ENCODE measurements at regions not wholly inside any gene's neighbourhood (a gene's known extent, or its start where the extent isn't known, plus 50 kb on each side); places are given as distances from the start of the nearest gene placed in this dataset.
"Not testable (repeated sequence)": the region's sequence is repeated elsewhere in the genome, so short reads cannot be mapped to it uniquely, and the experiment has no call there.

DNA sequence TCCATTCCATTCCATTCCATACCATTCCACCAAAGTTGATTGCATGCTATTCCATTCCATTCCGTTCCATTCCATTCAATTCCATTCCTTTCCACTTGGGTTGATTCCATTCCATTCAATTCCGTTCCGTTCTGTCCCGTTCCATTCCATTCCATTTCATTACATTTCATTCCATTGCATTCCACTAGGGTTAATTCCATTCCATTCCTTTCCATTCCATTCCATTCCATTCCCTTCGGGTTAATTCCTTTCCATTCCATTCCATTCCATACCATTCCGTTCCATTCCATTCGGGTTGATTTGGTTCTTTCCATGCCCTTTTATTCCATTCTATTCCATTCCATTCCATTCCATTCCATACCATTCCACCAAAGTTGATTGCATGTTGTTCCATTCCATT is 131.9 kb downstream of the CWH43 start:
- H3K27me3 ChIP-seq; H3K36me3 ChIP-seq; H3K4me1 ChIP-seq (ENCODE audit: control insufficient read depth in 1 of 2, insufficient read depth in 1 of 2, low read depth in 1 of 2, low read length in 1 of 2); H3K4me3 ChIP-seq (ENCODE audit: low read depth in 1 of 2, low read length in 1 of 2); H3K27ac ChIP-seq: not testable (repeated sequence)
- peaks cover 45% of the 10 kb centered on the region for H3K9me3 ChIP-seq

DNA sequence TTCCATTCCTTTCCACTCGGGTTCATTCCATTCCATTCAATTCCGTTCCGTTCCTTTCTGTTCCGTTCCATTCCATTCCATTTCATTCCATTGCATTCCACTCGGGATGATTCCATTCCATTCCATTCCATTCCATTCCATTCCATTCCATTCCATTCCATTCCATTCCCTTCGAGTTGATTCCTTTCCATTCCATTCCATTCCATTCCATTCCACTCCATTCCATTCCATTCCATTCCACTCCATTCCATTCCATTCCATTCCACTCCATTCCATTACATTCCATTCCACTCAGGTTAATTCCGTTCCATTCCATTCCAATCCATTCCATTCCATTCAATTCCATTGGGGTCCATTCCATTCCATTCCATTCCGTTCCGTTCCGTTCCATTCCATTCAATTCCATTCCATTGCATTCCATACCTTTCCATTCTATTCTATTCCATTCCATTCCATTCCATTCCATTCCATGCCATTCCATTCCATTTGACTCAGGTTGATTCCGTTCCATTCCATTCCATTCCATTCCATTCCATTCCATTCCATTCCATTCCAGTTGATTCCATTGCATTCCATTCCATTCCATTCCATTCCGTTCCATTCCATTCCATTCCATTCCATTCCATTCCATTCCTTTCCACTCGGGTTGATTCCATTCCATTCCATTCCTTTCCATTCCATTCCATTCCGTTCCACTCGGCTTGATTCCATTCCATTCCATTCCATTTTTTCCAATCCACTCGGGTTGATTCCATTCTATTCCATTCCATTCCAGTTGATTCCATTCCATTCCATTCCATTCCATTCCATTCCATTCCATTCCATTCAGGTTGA is 132.5 kb downstream of the CWH43 start:
- not testable (repeated sequence) for H3K4me3 ChIP-seq (ENCODE audit: low read depth in 1 of 2, low read length in 1 of 2); H3K27ac ChIP-seq; H3K4me1 ChIP-seq (ENCODE audit: control insufficient read depth in 1 of 2, insufficient read depth in 1 of 2, low read depth in 1 of 2, low read length in 1 of 2); H3K36me3 ChIP-seq; H3K27me3 ChIP-seq
- H3K9me3 ChIP-seq = peaks cover 45% of the 10 kb centered on the region

DNA sequence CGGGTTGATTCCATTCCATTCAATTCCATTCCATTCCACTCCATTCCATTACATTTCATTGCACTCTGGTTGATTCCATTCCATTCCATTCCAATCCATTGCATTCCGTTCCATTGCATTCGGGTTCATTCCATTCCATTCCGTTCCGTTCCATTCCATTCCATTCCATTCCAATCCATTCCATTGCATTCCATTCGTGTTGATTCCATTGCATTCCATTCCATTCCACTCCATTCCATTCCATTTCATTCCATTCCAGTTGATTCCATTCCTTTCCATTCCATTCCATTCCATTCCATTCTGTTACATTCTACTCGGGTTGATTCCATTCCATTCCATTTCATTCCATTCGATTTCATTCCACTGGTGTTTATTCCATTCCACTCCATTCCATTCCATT is 133.3 kb downstream of the CWH43 start:
- H3K4me1 ChIP-seq (ENCODE audit: control insufficient read depth in 1 of 2, insufficient read depth in 1 of 2, low read depth in 1 of 2, low read length in 1 of 2); H3K4me3 ChIP-seq (ENCODE audit: low read depth in 1 of 2, low read length in 1 of 2); H3K36me3 ChIP-seq; H3K27me3 ChIP-seq; H3K27ac ChIP-seq: not testable (repeated sequence)
- peaks cover 44% of the 10 kb centered on the region for H3K9me3 ChIP-seq

DNA sequence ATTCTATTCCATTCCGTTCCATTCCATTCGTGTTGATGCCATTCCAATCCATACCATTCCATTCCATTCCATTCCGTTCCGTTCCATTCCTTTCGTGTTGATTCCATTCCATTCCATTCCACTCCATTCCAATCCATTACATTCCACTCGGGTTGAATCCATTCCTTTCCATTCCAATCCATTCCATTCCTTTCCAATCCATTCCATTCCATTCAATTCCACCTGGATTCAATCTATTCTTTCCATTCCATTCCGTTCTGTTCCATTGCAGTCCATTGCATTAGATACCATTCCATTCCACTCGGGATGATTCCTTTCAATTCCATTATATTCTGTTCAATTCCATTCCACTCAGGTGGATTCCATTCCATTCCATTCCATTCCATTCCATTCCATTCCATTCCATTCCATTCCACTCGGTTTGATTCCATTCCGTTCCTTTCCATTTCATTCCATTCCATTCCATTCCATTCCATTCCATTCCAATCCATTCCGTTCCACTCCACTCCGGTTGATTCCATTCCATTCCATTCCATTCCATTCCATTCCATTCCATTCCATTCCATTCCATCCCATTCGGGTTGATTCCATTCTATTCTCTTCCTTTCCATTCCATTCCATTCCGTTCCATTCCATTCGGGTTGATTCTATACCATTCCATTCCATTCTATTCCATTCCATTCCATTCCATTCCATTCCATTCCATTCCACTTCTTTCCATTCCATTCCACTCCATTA is 134.1 kb downstream of the CWH43 start:
- not testable (repeated sequence) for H3K36me3 ChIP-seq; H3K4me3 ChIP-seq (ENCODE audit: low read depth in 1 of 2, low read length in 1 of 2); H3K27me3 ChIP-seq; H3K4me1 ChIP-seq (ENCODE audit: control insufficient read depth in 1 of 2, insufficient read depth in 1 of 2, low read depth in 1 of 2, low read length in 1 of 2); H3K27ac ChIP-seq
- peaks cover 35% of the 10 kb centered on the region for H3K9me3 ChIP-seq

DNA sequence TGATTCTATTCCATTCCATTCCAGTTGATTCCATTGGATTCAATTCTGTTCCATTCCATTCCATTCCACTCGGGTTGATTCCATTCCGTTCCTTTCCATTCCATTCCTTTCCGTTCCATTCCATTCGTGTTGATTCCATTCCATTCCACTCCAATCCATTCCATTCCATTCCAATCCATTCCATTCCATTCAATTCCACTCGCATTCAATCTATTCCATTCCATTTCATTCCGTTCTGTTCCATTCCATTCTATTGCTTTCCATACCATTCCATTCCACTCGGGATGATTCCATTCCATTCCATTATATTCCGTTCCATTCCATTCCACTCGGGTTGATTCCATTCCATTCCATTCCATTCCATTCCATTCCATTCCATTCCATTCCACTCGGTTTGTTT is 134.7 kb downstream of the CWH43 start:
- not testable (repeated sequence) for H3K27me3 ChIP-seq; H3K36me3 ChIP-seq; H3K4me1 ChIP-seq (ENCODE audit: control insufficient read depth in 1 of 2, insufficient read depth in 1 of 2, low read depth in 1 of 2, low read length in 1 of 2); H3K4me3 ChIP-seq (ENCODE audit: low read depth in 1 of 2, low read length in 1 of 2); H3K27ac ChIP-seq
- H3K9me3 ChIP-seq = peaks cover 30% of the 10 kb centered on the region

DNA sequence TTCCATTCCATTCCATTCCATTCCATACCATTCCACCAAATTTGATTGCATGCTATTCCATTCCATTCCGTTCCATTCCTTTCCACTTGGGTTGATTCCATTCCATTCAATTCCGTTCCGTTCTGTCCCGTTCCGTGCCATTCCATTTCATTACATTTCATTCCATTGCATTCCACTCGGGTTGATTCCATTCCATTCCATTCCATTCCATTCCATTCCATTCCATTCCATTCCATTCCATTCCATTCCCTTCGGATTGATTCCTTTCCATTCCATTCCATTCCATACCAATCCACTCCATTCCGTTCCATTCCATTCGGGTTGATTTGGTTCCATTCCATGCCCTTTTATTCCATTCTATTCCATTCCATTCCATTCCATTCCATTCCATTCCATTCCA is 140.4 kb downstream of the CWH43 start:
- H3K27ac ChIP-seq; H3K4me3 ChIP-seq (ENCODE audit: low read depth in 1 of 2, low read length in 1 of 2); H3K36me3 ChIP-seq; H3K27me3 ChIP-seq; H3K4me1 ChIP-seq (ENCODE audit: control insufficient read depth in 1 of 2, insufficient read depth in 1 of 2, low read depth in 1 of 2, low read length in 1 of 2); H3K9me3 ChIP-seq: not testable (repeated sequence)

DNA sequence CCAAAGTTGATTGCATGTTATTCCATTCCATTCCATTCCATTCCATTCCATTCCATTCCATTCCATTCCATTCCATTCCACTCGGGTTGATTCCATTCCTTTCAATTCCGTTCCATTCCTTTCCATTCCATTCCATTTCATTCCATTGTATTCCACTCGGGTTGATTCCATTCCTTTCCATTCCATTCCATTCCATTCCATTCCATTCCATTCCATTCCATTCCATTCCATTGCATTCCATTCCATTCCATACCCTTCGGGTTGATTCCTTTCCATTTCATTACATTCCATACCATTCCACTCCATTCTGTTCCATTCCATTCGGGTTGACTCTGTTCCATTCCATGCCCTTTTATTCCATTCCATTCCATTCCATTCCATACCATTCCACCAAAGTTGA is 140.8 kb downstream of the CWH43 start:
- H3K27me3 ChIP-seq; H3K4me3 ChIP-seq (ENCODE audit: low read depth in 1 of 2, low read length in 1 of 2); H3K27ac ChIP-seq: not testable (repeated sequence)

DNA sequence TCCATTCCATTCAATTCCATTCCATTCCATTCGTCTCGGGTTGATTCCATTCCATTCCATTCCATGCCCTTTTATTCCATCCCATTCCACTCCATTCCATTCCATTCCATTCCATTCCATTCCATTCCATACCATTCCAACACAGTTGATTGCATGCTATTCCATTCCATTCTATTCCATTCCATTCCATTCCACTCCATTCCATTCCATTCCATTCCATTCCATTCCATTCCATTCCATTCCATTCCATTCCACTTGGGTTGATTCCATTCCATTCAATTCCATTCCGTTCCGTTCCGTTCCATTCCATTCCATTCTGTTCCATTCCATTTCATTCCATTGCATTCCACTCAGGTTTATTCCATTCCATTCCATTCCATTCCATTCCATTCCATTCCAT is 143.3 kb downstream of the CWH43 start:
- not testable (repeated sequence) for H3K27ac ChIP-seq; H3K4me3 ChIP-seq (ENCODE audit: low read depth in 1 of 2, low read length in 1 of 2); H3K9me3 ChIP-seq; H3K36me3 ChIP-seq; H3K4me1 ChIP-seq (ENCODE audit: control insufficient read depth in 1 of 2, insufficient read depth in 1 of 2, low read depth in 1 of 2, low read length in 1 of 2); H3K27me3 ChIP-seq

More for the DNA sequence above, 140.8 kb downstream of the CWH43 start:
- not testable (repeated sequence) for H3K36me3 ChIP-seq; H3K9me3 ChIP-seq; H3K4me1 ChIP-seq (ENCODE audit: control insufficient read depth in 1 of 2, insufficient read depth in 1 of 2, low read depth in 1 of 2, low read length in 1 of 2)

DNA sequence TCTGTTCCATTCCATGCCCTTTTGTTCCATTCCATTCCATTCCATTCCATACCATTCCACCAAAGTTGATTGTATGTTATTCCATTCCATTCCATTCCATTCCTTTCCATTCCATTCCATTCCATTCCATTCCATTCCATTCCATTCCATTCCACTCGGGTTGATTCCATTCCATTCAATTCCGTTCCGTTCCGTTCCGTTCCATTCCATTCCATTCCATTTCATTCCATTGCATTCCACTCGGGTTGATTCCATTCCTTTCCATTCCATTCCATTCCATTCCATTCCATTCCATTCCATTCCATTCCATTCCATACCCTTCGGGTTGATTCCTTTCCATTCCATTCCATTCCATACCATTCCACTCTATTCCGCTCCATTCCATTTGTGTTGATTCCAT is 143.8 kb downstream of the CWH43 start:
- H3K4me3 ChIP-seq (ENCODE audit: low read depth in 1 of 2, low read length in 1 of 2); H3K27me3 ChIP-seq; H3K27ac ChIP-seq; H3K4me1 ChIP-seq (ENCODE audit: control insufficient read depth in 1 of 2, insufficient read depth in 1 of 2, low read depth in 1 of 2, low read length in 1 of 2); H3K9me3 ChIP-seq; H3K36me3 ChIP-seq: not testable (repeated sequence)

DNA sequence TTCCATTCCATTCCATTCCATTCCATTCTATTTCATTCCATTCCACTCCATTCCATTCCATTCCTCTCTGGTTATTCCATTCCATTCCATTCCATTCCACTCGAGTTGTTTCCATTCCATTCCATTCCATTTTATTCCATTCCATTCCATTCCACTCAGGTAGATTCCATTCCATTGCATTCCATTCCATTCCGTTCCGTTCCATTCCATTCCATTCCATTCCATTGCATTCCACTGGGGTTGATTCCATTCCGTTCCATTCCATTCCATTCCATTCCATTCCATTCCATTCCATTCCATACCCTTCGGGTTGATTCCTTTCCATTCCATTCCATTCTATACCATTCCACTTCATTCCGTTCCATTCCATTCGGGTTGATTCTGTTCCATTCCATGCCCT is 144.6 kb downstream of the CWH43 start:
- not testable (repeated sequence) for H3K9me3 ChIP-seq; H3K4me3 ChIP-seq (ENCODE audit: low read depth in 1 of 2, low read length in 1 of 2); H3K36me3 ChIP-seq; H3K4me1 ChIP-seq (ENCODE audit: control insufficient read depth in 1 of 2, insufficient read depth in 1 of 2, low read depth in 1 of 2, low read length in 1 of 2); H3K27ac ChIP-seq; H3K27me3 ChIP-seq

DNA sequence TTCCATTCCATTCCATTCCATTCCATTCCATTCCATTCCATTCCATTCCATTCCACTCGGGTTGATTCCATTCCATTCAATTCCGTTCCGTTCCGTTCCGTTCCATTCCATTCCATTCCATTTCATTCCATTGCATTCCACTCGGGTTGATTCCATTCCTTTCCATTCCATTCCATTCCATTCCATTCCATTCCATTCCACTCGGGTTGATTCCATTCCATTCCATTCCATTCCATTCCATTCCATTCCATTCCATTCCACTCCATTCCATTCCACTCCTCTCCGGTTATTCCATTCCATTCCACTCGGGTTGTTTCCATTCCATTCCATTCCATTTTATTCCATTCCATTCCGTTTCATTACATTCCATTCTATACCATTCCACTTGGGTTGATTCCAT is 151.0 kb downstream of the CWH43 start:
- not testable (repeated sequence) for H3K27me3 ChIP-seq; H3K36me3 ChIP-seq; H3K4me1 ChIP-seq (ENCODE audit: control insufficient read depth in 1 of 2, insufficient read depth in 1 of 2, low read depth in 1 of 2, low read length in 1 of 2); H3K27ac ChIP-seq; H3K4me3 ChIP-seq (ENCODE audit: low read depth in 1 of 2, low read length in 1 of 2); H3K9me3 ChIP-seq

DNA sequence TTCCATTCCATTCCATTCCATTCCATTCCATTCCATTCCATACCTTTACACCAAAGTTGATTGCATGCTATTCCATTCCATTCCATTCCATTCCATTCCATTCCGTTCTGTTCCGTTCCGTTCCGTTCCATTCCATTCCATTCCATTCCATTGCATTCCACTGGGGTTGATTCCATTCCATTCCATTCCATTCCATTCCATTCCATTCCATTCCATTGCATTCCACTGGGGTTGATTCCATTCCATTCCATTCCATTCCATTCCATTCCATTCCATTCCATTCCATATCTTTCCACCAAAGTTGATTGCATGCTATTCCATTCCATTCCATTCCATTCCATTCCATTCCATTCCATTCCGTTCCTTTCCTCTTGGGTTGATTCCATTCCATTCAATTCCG is 151.9 kb downstream of the CWH43 start:
- H3K36me3 ChIP-seq; H3K4me3 ChIP-seq (ENCODE audit: low read depth in 1 of 2, low read length in 1 of 2); H3K27ac ChIP-seq; H3K9me3 ChIP-seq; H3K4me1 ChIP-seq (ENCODE audit: control insufficient read depth in 1 of 2, insufficient read depth in 1 of 2, low read depth in 1 of 2, low read length in 1 of 2); H3K27me3 ChIP-seq: not testable (repeated sequence)

DNA sequence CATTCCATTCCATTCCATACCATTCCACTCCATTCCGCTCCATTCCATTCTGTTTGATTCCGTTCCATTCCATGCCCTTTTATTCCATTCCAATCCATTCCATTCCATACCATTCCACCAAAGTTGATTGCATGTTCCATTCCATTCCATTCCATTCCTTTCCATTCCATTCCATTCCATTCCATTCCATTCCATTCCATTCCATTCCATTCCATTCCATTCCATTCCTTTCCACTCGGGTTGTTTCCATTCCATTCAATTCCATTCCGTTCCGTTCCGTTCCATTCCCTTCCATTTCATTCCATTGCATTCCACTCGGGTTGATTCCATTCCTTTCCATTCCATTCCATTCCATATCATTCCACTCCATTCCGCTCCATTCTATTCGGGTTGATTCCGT is 152.7 kb downstream of the CWH43 start:
- not testable (repeated sequence) for H3K4me3 ChIP-seq (ENCODE audit: low read depth in 1 of 2, low read length in 1 of 2)

DNA sequence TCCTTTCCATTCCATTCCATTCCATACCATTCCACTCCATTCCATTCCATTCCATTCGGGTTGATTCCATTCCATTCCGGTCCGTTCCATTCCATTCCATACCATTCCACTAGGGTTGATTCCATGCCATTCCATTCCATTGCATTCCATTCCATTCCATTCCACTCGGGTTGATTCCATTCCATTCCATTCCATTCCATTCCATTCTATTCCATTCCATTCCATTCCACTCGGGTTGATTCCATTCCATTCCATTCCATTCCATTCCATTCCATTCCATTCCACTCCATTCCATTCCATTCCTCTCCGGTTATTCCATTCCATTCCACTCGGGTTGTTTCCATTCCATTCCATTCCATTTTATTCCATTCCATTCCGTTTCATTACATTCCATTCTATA is 153.4 kb downstream of the CWH43 start:
- H3K36me3 ChIP-seq; H3K9me3 ChIP-seq; H3K27ac ChIP-seq; H3K4me3 ChIP-seq (ENCODE audit: low read depth in 1 of 2, low read length in 1 of 2); H3K27me3 ChIP-seq; H3K4me1 ChIP-seq (ENCODE audit: control insufficient read depth in 1 of 2, insufficient read depth in 1 of 2, low read depth in 1 of 2, low read length in 1 of 2): not testable (repeated sequence)

More for the DNA sequence above, 152.7 kb downstream of the CWH43 start:
- H3K27me3 ChIP-seq; H3K9me3 ChIP-seq; H3K27ac ChIP-seq; H3K36me3 ChIP-seq; H3K4me1 ChIP-seq (ENCODE audit: control insufficient read depth in 1 of 2, insufficient read depth in 1 of 2, low read depth in 1 of 2, low read length in 1 of 2): not testable (repeated sequence)

Measured in neutrophil (primary cell).